Liver (tissue), 8 donors: ENCODE measurements at regions not wholly inside any gene's neighbourhood (a gene's known extent, or its start where the extent isn't known, plus 50 kb on each side); places are given as distances from the start of the nearest gene placed in this dataset.

ENCODE experiments used
- DNase-seq: peaks from one replicate; pipeline ENCODE4 v3.0.0-alpha.2; 2017; ENCODE audit warnings: low spot score
- H3K27ac ChIP-seq, 2 donors: one replicate each; pipeline ENCODE4 v1.7.0; 2013; ENCODE audit warnings: inconsistent platforms in 2 of 2, low read length in 2 of 2, control low read depth in 1 of 2, low read depth in 1 of 2, mild to moderate bottlenecking in 1 of 2
- H3K27me3 ChIP-seq, 4 donors: one replicate each; pipeline versions ENCODE4 v1.6.1 to v1.7.0; 2013; ENCODE audit warnings: low read length in 3 of 4, inconsistent platforms in 1 of 4, mild to moderate bottlenecking in 1 of 4, moderate library complexity in 1 of 4; ENCODE audit not compliant: control insufficient read depth in 4 of 4, insufficient read depth in 4 of 4
- H3K36me3 ChIP-seq, 4 donors: one replicate each; pipeline versions ENCODE4 v1.6.1 to v1.7.0; 2013; ENCODE audit warnings: low read length in 3 of 4, mild to moderate bottlenecking in 3 of 4, low read depth in 1 of 4, moderate library complexity in 1 of 4; ENCODE audit not compliant: control insufficient read depth in 4 of 4, insufficient read depth in 3 of 4
- H3K4me1 ChIP-seq, 4 donors: one replicate each; pipeline versions ENCODE4 v1.6.1 to v1.7.0; 2013; ENCODE audit warnings: low read length in 3 of 4, mild to moderate bottlenecking in 3 of 4, moderate library complexity in 1 of 4; ENCODE audit not compliant: control insufficient read depth in 4 of 4, insufficient read depth in 4 of 4
- H3K4me3 ChIP-seq, 3 donors: one replicate each; pipeline versions ENCODE4 v1.6.1 to v1.7.0; 2013; ENCODE audit warnings: low read length in 3 of 3, control low read depth in 1 of 3, low read depth in 1 of 3, mild to moderate bottlenecking in 1 of 3
- H3K9ac ChIP-seq, 2 donors: one replicate each; pipeline ENCODE4 v1.7.0; 2013; ENCODE audit warnings: low read length in 2 of 2, mild to moderate bottlenecking in 2 of 2, moderate library complexity in 2 of 2, control low read depth in 1 of 2, low read depth in 1 of 2
- H3K9me3 ChIP-seq, 4 donors: one replicate each; pipeline versions ENCODE4 v1.6.1 to v1.7.0; 2013; ENCODE audit warnings: low read length in 3 of 4; ENCODE audit not compliant: control insufficient read depth in 4 of 4
- ATF3 ChIP-seq: IDR thresholded peaks from 2 replicates; pipeline ENCODE4 v1.6.1; 2016; ENCODE audit warnings: antibody characterized with exemption
- CTCF ChIP-seq: fragments of 150-350 bp; IDR thresholded peaks from 2 replicates; pipeline ENCODE4 v1.5.1; 2017; ENCODE audit warnings: improper control_type of control experiment, low read depth, low read length; ENCODE audit not compliant: missing input control
- FOXA1 ChIP-seq: IDR thresholded peaks from 2 replicates; pipeline ENCODE4 v1.6.1; 2016; ENCODE audit warnings: antibody characterized with exemption
- FOXA2 ChIP-seq: IDR thresholded peaks from 2 replicates; pipeline ENCODE4 v1.6.1; 2016; ENCODE audit warnings: antibody characterized with exemption
- HNF4A ChIP-seq, 2 donors: conservative IDR thresholded peaks; 2 replicates each; pipeline ENCODE4 v1.6.1; 2016; ENCODE audit warnings: antibody characterized with exemption in 2 of 2, mild to moderate bottlenecking in 2 of 2
- JUND ChIP-seq, 2 donors: IDR thresholded peaks; 2 replicates each; pipeline ENCODE4 v1.6.1; 2016; ENCODE audit warnings: antibody characterized with exemption in 2 of 2
- RAD21 ChIP-seq, 2 donors: IDR thresholded peaks; 2 replicates each; pipeline ENCODE4 v1.6.1; 2016; ENCODE audit warnings: antibody characterized with exemption in 2 of 2, mild to moderate bottlenecking in 2 of 2
- REST ChIP-seq: IDR thresholded peaks from 2 replicates; pipeline ENCODE4 v1.6.1; 2016; ENCODE audit warnings: antibody characterized with exemption, mild to moderate bottlenecking
- RXRA ChIP-seq, 2 donors: IDR thresholded peaks; 2 replicates each; pipeline ENCODE4 v1.6.1; 2017 to 2018; ENCODE audit warnings: antibody characterized with exemption in 2 of 2, mild to moderate bottlenecking in 1 of 2
- TAF1 ChIP-seq: conservative IDR thresholded peaks from 2 replicates; pipeline ENCODE4 v1.6.1; 2016; ENCODE audit warnings: antibody characterized with exemption, mild to moderate bottlenecking
- ZBTB33 ChIP-seq: IDR thresholded peaks from 2 replicates; pipeline ENCODE4 v1.6.1; 2016; ENCODE audit warnings: antibody characterized with exemption
- WGBS: extraction: QIAGEN DNeasy Blood & Tissue Kit; methylation state at CpG from one replicate; pipeline ENCODE4 v1.1.7; 2013; 5-methylcytosine and 5-hydroxymethylcytosine counted together
- TF ChIP-seq, protein P1 (sequence below): IDR thresholded peaks from 2 replicates; pipeline ENCODE4 v1.6.1; 2016; ENCODE audit warnings: antibody characterized with exemption
- donor health status: healthy.
- donor health status: healthy.
- donor health status: healthy.
- donor health status: healthy.
- donor health status: healthy.

GRCh38 chr5:158174918-158175851, 316.2 kb upstream of the CLINT1 start:
- TF ChIP-seq CTCF (peak; percentile 79), RAD21 (IDR thresholded peaks at IDR 0.05) (peak; percentile 98 to 99), REST (no peak)
- H3K4me3 ChIP-seq, result no peak overlapping the region
- no peaks in the 10 kb centered on the region for H3K9me3 ChIP-seq
- peak; percentile 72 for DNase-seq
- H3K27me3 ChIP-seq, result no peaks in the 10 kb centered on the region
- no peaks in the 10 kb centered on the region for H3K36me3 ChIP-seq
- WGBS, result 48% methylated on average over 8 of the region's 8 CpGs
- H3K4me1 ChIP-seq, result no peaks in the 10 kb centered on the region
- no peak overlapping the region for H3K27ac ChIP-seq
- no peak overlapping the region for H3K9ac ChIP-seq

GRCh38 chr5:158174026-158174425, 315.1 kb upstream of the CLINT1 start:
- H3K27ac ChIP-seq, result no peak overlapping the region
- H3K9me3 ChIP-seq, result no peaks in the 10 kb centered on the region
- DNase-seq, result no peak
- WGBS, result 80% methylated on average over 4 of the region's 4 CpGs
- no peak overlapping the region for H3K4me3 ChIP-seq
- no peaks in the 10 kb centered on the region for H3K4me1 ChIP-seq
- no peaks in the 10 kb centered on the region for H3K36me3 ChIP-seq
- H3K9ac ChIP-seq, result no peak overlapping the region
- TF ChIP-seq FOXA2 (no peak), ATF3 (no peak), TAF1 (no peak)
- no peaks in the 10 kb centered on the region for H3K27me3 ChIP-seq

DNA sequence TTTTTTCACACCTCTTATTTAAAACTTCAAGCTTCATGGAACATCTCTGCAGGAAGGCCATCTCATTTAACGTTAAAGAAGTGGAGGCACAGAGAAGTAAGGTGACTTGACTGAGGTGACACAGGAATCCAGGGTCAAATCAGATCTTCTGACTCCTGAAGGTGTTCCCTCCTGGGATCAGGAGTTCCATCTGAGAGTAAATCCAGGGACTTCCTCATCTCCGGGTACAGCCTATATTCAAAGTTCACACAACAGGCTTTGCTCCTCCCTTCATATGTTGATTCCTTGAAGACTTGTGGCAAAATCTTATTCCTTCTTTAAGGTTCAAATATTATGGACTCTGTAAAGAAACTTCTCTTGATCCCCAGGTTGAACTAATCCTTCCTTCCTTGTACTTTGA, 313.1 kb upstream of the CLINT1 start:
- H3K36me3 ChIP-seq, result no peaks in the 10 kb centered on the region
- no peak overlapping the region for H3K27ac ChIP-seq
- WGBS, result 90% methylated on average over 2 of the region's 2 CpGs
- no peak for TF ChIP-seq ATF3
- no peak for TF ChIP-seq RXRA (IDR thresholded peaks at IDR 0.05)
- no peak for TF ChIP-seq ZBTB33
- no peak for TF ChIP-seq FOXA1
- no peak for TF ChIP-seq FOXA2
- TF ChIP-seq, protein P1, sequence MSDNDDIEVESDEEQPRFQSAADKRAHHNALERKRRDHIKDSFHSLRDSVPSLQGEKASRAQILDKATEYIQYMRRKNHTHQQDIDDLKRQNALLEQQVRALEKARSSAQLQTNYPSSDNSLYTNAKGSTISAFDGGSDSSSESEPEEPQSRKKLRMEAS, result no peak
- TF ChIP-seq JUND (IDR thresholded peaks at IDR 0.05), result no peak
- TF ChIP-seq RAD21 (IDR thresholded peaks at IDR 0.05), result no peak
- no peak for TF ChIP-seq HNF4A (conservative IDR thresholded peaks at IDR 0.05)
- no peak overlapping the region for H3K9ac ChIP-seq
- no peaks in the 10 kb centered on the region for H3K27me3 ChIP-seq
- DNase-seq, result no peak
- H3K4me3 ChIP-seq, result no peak overlapping the region
- H3K4me1 ChIP-seq, result no peaks in the 10 kb centered on the region
- H3K9me3 ChIP-seq, result no peaks in the 10 kb centered on the region
